Fibroblast of villous mesenchyme (primary cell): ENCODE measurements at regions not wholly inside any gene's neighbourhood (a gene's known extent, or its start where the extent isn't known, plus 50 kb on each side); places are given as distances from the start of the nearest gene placed in this dataset.

Experiments
- DNase-seq: peaks from one replicate; pipeline ENCODE4 v3.0.0-alpha.2; 2010; ENCODE audit warnings: low read depth
- H3K4me3 ChIP-seq: 2 replicates; pipeline ENCODE4 v1.5.1; 2011; ENCODE audit warnings: low read depth, mild to moderate bottlenecking, low read length
- CTCF ChIP-seq: IDR thresholded peaks from 2 replicates; pipeline ENCODE4 v1.5.1; 2012; ENCODE audit warnings: low read depth, mild to moderate bottlenecking, low read length; ENCODE audit not compliant: insufficient read depth

GRCh38 chr21:23695443-23695842 lies 1911.8 kb downstream of the MRPL39 start:
- no peak for DNase-seq
- no peak overlapping the region for H3K4me3 ChIP-seq
- no peak for TF ChIP-seq CTCF

- no peak for DNase-seq
- no peak for TF ChIP-seq CTCF
- no peak overlapping the region for H3K4me3 ChIP-seq
These were observed 1912.9 kb downstream of the MRPL39 start for GRCh38 chr21:23694390-23694789.

- TF ChIP-seq CTCF, result no peak
- H3K4me3 ChIP-seq, result no peak overlapping the region
- no peak for DNase-seq
These were observed 1917.0 kb downstream of the MRPL39 start for GRCh38 chr21:23690316-23690715.

- no peak for TF ChIP-seq CTCF
- no peak for DNase-seq
- no peak overlapping the region for H3K4me3 ChIP-seq
These were observed 1920.4 kb downstream of the MRPL39 start for GRCh38 chr21:23686737-23687523.

GRCh38 chr21:23684431-23684830 lies 1922.8 kb downstream of the MRPL39 start:
- no peak for DNase-seq
- no peak overlapping the region for H3K4me3 ChIP-seq
- no peak for TF ChIP-seq CTCF

- DNase-seq, result no peak
- TF ChIP-seq CTCF, result no peak
- H3K4me3 ChIP-seq, result no peak overlapping the region
These were observed 1943.0 kb downstream of the MRPL39 start for GRCh38 chr21:23664193-23664694.
